ENCODE measurements at regions not wholly inside any gene's neighbourhood (a gene's known extent, or its start where the extent isn't known, plus 50 kb on each side); places are given as distances from the start of the nearest gene placed in this dataset.
"Not testable (repeated sequence)": the region's sequence is repeated elsewhere in the genome, so short reads cannot be mapped to it uniquely, and the experiment has no call there.

- DNase-seq (ENCODE audit: low spot score) = no peak
Measured at GRCh38 chr12:88753066-88753465, 172.8 kb upstream of the KITLG start.

GRCh38 chr12:88752183-88752582 lies 171.9 kb upstream of the KITLG start:
- DNase-seq (ENCODE audit: low spot score) = no peak

- DNase-seq (ENCODE audit: low spot score) = no peak
Measured at GRCh38 chr12:88750867-88751543, 170.7 kb upstream of the KITLG start.

- DNase-seq (ENCODE audit: low spot score) = no peak
Measured at GRCh38 chr12:88746386-88746785, 166.1 kb upstream of the KITLG start.

- no peak for DNase-seq (ENCODE audit: low spot score)
Measured at GRCh38 chr12:88743946-88744685, 163.8 kb upstream of the KITLG start.

- DNase-seq (ENCODE audit: low spot score) = no peak
Measured at GRCh38 chr12:88737838-88738472, 157.7 kb upstream of the KITLG start.

- DNase-seq (ENCODE audit: low spot score) = no peak
Measured at GRCh38 chr12:88736031-88736430, 155.8 kb upstream of the KITLG start.

GRCh38 chr12:88733008-88733407 lies 152.7 kb upstream of the KITLG start:
- no peak for DNase-seq (ENCODE audit: low spot score)

- DNase-seq (ENCODE audit: low spot score) = no peak
Measured at GRCh38 chr12:88729196-88729595, 148.9 kb upstream of the KITLG start.

GRCh38 chr12:88726806-88727720 lies 146.8 kb upstream of the KITLG start:
- DNase-seq (ENCODE audit: low spot score) = no peak

GRCh38 chr12:88725592-88726143 lies 145.4 kb upstream of the KITLG start:
- no peak for DNase-seq (ENCODE audit: low spot score)

GRCh38 chr12:88723219-88723618 lies 142.9 kb upstream of the KITLG start:
- no peak for DNase-seq (ENCODE audit: low spot score)

- DNase-seq (ENCODE audit: low spot score) = no peak
Measured at GRCh38 chr12:88720785-88721650, 140.7 kb upstream of the KITLG start.

- DNase-seq (ENCODE audit: low spot score) = no peak
Measured at GRCh38 chr12:88720231-88720630, 140.0 kb upstream of the KITLG start.

GRCh38 chr12:88717188-88717587 lies 136.9 kb upstream of the KITLG start:
- no peak for DNase-seq (ENCODE audit: low spot score)

- no peak for DNase-seq (ENCODE audit: low spot score)
Measured at GRCh38 chr12:88716240-88716639, 136.0 kb upstream of the KITLG start.

- no peak for DNase-seq (ENCODE audit: low spot score)
Measured at GRCh38 chr12:88715673-88716072, 135.4 kb upstream of the KITLG start.

GRCh38 chr12:88714263-88714882 lies 134.1 kb upstream of the KITLG start:
- DNase-seq (ENCODE audit: low spot score) = not testable (repeated sequence)

- DNase-seq (ENCODE audit: low spot score) = no peak
Measured at GRCh38 chr12:88707800-88708199, 127.5 kb upstream of the KITLG start.

- DNase-seq (ENCODE audit: low spot score) = no peak
Measured at GRCh38 chr12:88706286-88706685, 126.0 kb upstream of the KITLG start.
